Esophagus squamous epithelium (tissue), 4 donors: ENCODE measurements at regions not wholly inside any gene's neighbourhood (a gene's known extent, or its start where the extent isn't known, plus 50 kb on each side); places are given as distances from the start of the nearest gene placed in this dataset.

ENCODE experiments used
- POLR2A ChIP-seq, 4 donors: fragments of 450-650 bp; IDR thresholded peaks; one replicate each; pipeline ENCODE4 v1.6.1; 2017; ENCODE audit warnings: antibody characterized with exemption in 4 of 4, mild to moderate bottlenecking in 4 of 4, moderate library complexity in 3 of 4
- TF ChIP-seq, protein P1 (sequence below), 6 experiments: fragments of 450-650 bp in 4 of 6; fragments of 200-600 bp in 2 of 6; sonication (generic) in 2 of 6; IDR thresholded peaks; one replicate each; pipeline ENCODE4 v1.5.1; 2016 to 2019; ENCODE audit warnings: antibody characterized with exemption in 6 of 6, mild to moderate bottlenecking in 4 of 6, moderate library complexity in 4 of 6

DNA sequence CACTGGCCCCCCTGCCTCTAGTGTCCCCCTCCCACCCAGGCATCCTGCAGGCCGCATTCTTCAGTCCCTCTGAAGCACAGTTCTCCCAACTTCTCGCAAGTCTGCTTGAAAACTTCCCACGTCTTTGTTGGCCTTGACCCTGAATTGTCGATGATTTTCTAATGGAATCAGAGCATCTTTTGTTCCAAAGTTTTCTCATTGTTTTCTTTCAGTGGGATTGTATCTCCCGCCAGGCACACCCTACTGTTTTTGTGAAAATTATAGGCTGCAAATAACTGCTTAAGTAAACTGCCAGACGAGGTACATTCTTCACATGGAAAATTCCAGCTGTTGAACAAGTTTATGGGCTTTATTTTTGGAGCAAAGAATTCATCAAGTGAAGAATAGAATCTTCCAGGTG is 122.6 kb upstream of the SLC25A48 start:
- TF ChIP-seq, protein P1, sequence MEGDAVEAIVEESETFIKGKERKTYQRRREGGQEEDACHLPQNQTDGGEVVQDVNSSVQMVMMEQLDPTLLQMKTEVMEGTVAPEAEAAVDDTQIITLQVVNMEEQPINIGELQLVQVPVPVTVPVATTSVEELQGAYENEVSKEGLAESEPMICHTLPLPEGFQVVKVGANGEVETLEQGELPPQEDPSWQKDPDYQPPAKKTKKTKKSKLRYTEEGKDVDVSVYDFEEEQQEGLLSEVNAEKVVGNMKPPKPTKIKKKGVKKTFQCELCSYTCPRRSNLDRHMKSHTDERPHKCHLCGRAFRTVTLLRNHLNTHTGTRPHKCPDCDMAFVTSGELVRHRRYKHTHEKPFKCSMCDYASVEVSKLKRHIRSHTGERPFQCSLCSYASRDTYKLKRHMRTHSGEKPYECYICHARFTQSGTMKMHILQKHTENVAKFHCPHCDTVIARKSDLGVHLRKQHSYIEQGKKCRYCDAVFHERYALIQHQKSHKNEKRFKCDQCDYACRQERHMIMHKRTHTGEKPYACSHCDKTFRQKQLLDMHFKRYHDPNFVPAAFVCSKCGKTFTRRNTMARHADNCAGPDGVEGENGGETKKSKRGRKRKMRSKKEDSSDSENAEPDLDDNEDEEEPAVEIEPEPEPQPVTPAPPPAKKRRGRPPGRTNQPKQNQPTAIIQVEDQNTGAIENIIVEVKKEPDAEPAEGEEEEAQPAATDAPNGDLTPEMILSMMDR (IDR thresholded peaks at IDR 0.05): no peak
- TF ChIP-seq POLR2A (IDR thresholded peaks at IDR 0.05): no peak
